Stimulated activated CD8-positive, alpha-beta memory T cell treated with anti-CD3 and anti-CD28 coated beads, Interleukin-4, amount 100 ng/mL, for 1 hour (primary cell): ENCODE measurements at regions not wholly inside any gene's neighbourhood (a gene's known extent, or its start where the extent isn't known, plus 50 kb on each side); places are given as distances from the start of the nearest gene placed in this dataset.

Source experiments
- DNase-seq, 2 donors: peaks; one replicate each; pipeline ENCODE4 v3.0.0-alpha.2; 2020; ENCODE audit warnings: low read depth in 2 of 2, low spot score in 1 of 2

GRCh38 chr2:157935378-157935906, 59.3 kb upstream of the ACVR1 start:
- no peak for DNase-seq

GRCh38 chr2:157934684-157935377, 58.7 kb upstream of the ACVR1 start:
- DNase-seq, result no peak

- no peak for DNase-seq
Measured at GRCh38 chr2:157933160-157933920, 57.2 kb upstream of the ACVR1 start.

- no peak for DNase-seq
Measured at GRCh38 chr2:157932480-157933159, 56.5 kb upstream of the ACVR1 start.

GRCh38 chr2:157931542-157931941, 55.4 kb upstream of the ACVR1 start:
- DNase-seq, result no peak

- DNase-seq, result no peak
Measured at GRCh38 chr2:157930728-157931127, 54.6 kb upstream of the ACVR1 start.

GRCh38 chr2:157929871-157930667, 53.9 kb upstream of the ACVR1 start:
- no peak for DNase-seq

- DNase-seq, result no peak
Measured at GRCh38 chr2:157928372-157928771, 52.2 kb upstream of the ACVR1 start.

GRCh38 chr2:157927155-157927554, 51.0 kb upstream of the ACVR1 start:
- DNase-seq, result no peak
